ENCODE measurements at regions not wholly inside any gene's neighbourhood (a gene's known extent, or its start where the extent isn't known, plus 50 kb on each side); places are given as distances from the start of the nearest gene placed in this dataset.
A peak's percentile ranks its signal among the peaks of the same experiment; 100 is the strongest.
"Not testable (repeated sequence)": the region's sequence is repeated elsewhere in the genome, so short reads cannot be mapped to it uniquely, and the experiment has no call there.

- Histone ChIP-seq H3K9me3 (no peaks in the 10 kb centered on the region; the same call in 1 of the 2 replicates), H3K27me3 (no peaks in the 10 kb centered on the region), H3K4me3 (no peak overlapping the region), H3K36me3 (no peaks in the 10 kb centered on the region)
- DNase-seq: no peak
These were observed 135.1 kb upstream of the IRX2 start for GRCh38 chr5:2886531-2886930.

GRCh38 chr5:2883771-2884170 lies 132.3 kb upstream of the IRX2 start:
- Histone ChIP-seq H3K36me3 (no peaks in the 10 kb centered on the region), H3K9me3 (peaks cover 20% of the 10 kb centered on the region), H3K4me3 (no peak overlapping the region), H3K27me3 (no peaks in the 10 kb centered on the region)
- DNase-seq: no peak

DNA sequence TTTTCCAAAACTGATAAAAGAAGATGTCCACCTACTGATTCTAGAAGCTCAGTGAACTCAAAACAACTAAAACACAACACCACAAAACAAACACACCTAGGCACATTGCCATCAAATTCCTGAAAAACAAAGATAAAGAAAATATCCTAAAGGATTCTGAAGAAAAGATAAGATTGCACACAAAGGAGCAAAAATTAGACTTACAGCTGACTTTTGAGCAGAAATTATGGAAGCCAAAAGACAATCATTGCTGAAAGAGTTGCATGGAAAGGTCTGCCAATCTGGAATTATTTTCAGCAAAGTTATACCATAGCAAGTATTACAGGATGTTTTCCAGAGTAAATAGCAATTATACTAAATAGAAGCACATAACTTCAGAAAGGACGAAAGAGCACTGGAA lies 128.2 kb upstream of the IRX2 start:
- H3K36me3 ChIP-seq: no peaks in the 10 kb centered on the region
- H3K9me3 ChIP-seq: peaks cover 22% of the 10 kb centered on the region
- no peak overlapping the region for H3K4me3 ChIP-seq
- no peak for DNase-seq
- H3K27me3 ChIP-seq: no peaks in the 10 kb centered on the region

- no peak for DNase-seq
- H3K36me3 ChIP-seq: no peaks in the 10 kb centered on the region
- H3K4me3 ChIP-seq: no peak overlapping the region
- H3K27me3 ChIP-seq: no peaks in the 10 kb centered on the region
- peaks cover 22% of the 10 kb centered on the region for H3K9me3 ChIP-seq
These were observed 126.0 kb upstream of the IRX2 start for GRCh38 chr5:2877522-2877921.

- Histone ChIP-seq H3K36me3 (no peaks in the 10 kb centered on the region), H3K4me3 (no peak overlapping the region), H3K9me3 (peaks cover 22% of the 10 kb centered on the region), H3K27me3 (no peaks in the 10 kb centered on the region)
- DNase-seq: no peak
These were observed 124.7 kb upstream of the IRX2 start for GRCh38 chr5:2876183-2876582.

- Histone ChIP-seq H3K9me3 (peaks cover 5% of the 10 kb centered on the region; the same call in 1 of the 2 replicates), H3K36me3 (no peaks in the 10 kb centered on the region), H3K4me3 (no peak overlapping the region), H3K27me3 (no peaks in the 10 kb centered on the region)
- DNase-seq: no peak
These were observed 122.6 kb upstream of the IRX2 start for GRCh38 chr5:2874099-2874498.

DNA sequence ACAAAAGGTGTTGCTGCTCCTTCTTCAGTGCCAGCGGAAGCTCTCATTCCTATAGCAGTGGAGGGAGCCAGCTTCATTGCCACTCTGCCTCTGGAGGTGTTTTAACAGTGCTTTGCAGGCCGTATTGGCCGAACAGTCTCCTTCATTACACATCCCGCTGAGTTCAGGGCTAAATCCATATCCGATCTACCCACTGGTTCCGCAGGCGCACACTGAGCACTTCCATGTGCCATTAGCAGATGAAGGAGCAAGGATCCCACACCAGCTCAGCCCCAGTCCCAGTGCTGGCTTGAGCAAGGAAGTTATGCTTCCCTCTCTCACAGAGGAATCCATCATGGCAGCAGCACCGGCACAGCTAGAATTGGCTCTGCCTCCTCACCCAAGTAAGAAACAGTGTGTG lies 121.2 kb upstream of the IRX2 start:
- H3K9me3 ChIP-seq: no peaks in the 10 kb centered on the region
- DNase-seq: no peak
- peaks cover 2% of the 10 kb centered on the region for H3K27me3 ChIP-seq
- no peak overlapping the region for H3K4me3 ChIP-seq
- H3K36me3 ChIP-seq: no peaks in the 10 kb centered on the region

DNA sequence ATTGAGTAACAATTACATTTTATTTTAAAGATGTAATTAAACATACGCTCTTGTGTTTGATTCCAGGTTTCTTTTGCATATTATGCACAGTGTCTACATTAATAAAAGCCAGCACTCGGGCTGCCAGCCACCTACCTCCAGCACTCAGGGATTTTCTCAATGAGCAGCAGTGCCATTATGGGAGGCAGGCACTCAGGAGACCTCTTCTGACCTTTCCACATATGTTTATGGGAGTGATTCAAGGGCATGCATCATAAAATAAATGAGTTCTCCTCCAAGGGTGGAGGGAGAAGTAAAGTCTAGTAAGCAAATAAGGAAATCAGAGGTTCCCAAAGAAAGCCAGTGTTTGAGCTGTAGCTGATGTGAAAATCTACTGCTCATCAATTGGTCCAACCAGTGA lies 119.8 kb upstream of the IRX2 start:
- H3K9me3 ChIP-seq: no peaks in the 10 kb centered on the region
- DNase-seq: no peak

GRCh38 chr5:2869471-2869870 lies 118.0 kb upstream of the IRX2 start:
- no peaks in the 10 kb centered on the region for H3K9me3 ChIP-seq
- H3K4me3 ChIP-seq: no peak overlapping the region
- H3K27me3 ChIP-seq: peaks cover 11% of the 10 kb centered on the region
- no peak for DNase-seq
- H3K36me3 ChIP-seq: no peaks in the 10 kb centered on the region

More for the DNA sequence above, 119.8 kb upstream of the IRX2 start:
- peaks cover 7% of the 10 kb centered on the region for H3K27me3 ChIP-seq
- no peaks in the 10 kb centered on the region for H3K36me3 ChIP-seq
- H3K4me3 ChIP-seq: no peak overlapping the region

- H3K27me3 ChIP-seq: peaks cover 11% of the 10 kb centered on the region
- no peak overlapping the region for H3K4me3 ChIP-seq
- H3K9me3 ChIP-seq: no peaks in the 10 kb centered on the region
- H3K36me3 ChIP-seq: no peaks in the 10 kb centered on the region
- no peak for DNase-seq
These were observed 116.0 kb upstream of the IRX2 start for GRCh38 chr5:2867373-2867933.

GRCh38 chr5:2866662-2867372 lies 115.3 kb upstream of the IRX2 start:
- H3K27me3 ChIP-seq: peaks cover 11% of the 10 kb centered on the region

DNA sequence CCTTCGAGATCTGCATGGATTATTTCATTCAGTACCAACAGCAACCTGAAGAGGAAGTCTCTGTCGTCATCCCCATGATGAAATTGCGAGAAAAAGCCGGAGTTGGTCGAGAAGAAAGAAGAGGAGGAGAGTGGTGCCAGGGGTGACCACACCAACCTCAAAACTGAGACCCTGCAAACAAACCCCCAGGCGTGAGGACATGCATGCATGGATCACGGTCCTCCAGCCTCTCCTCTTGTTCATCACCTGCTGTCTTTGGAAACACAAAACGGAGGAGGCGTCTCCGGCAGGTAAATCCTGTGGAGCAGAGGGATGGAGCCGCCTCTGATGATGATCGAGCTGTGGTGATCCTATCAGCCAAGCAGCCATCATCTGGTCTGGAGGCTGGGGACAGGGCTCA lies 114.4 kb upstream of the IRX2 start:
- H3K27me3 ChIP-seq: peaks cover 11% of the 10 kb centered on the region

More at GRCh38 chr5:2866662-2867372, 115.3 kb upstream of the IRX2 start:
- DNase-seq: no peak
- no peaks in the 10 kb centered on the region for H3K36me3 ChIP-seq
- H3K9me3 ChIP-seq: no peaks in the 10 kb centered on the region
- H3K4me3 ChIP-seq: no peak overlapping the region

DNA sequence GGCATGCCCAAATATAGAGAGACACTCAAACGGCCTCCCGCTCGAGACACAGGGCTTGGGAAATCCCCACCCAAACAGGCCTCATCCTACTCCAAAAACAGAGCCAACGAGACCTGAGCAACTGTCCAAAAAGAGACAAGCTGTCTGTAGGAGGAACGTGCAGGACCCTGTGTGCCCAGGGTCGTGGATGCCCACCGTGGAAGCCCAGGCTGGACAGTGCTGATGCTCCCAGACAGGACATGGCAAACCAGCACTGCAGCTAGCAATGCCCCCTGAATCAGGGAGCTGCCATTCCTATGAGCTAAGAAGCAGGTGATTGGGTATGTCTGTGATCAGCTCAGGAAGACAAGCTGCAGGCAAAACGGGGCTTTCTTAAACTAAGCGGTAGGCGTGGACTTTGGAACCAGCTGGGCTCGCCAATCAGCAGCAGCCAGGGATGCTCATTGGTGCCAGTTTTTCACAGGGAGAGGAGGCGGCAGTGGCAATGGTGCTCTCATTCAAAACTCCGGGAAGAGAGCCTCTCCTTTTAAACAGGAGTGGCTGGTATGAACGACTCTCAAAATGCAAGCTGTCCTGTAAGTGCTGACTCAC lies 113.1 kb upstream of the IRX2 start:
- Histone ChIP-seq H3K4me3 (no peak overlapping the region), H3K36me3 (no peaks in the 10 kb centered on the region), H3K9me3 (no peaks in the 10 kb centered on the region), H3K27me3 (peaks cover 11% of the 10 kb centered on the region)
- DNase-seq: no peak

More for the DNA sequence above, 114.4 kb upstream of the IRX2 start:
- Histone ChIP-seq H3K4me3 (no peak overlapping the region), H3K9me3 (no peaks in the 10 kb centered on the region), H3K36me3 (no peaks in the 10 kb centered on the region)
- no peak for DNase-seq

GRCh38 chr5:2863675-2864433 lies 112.4 kb upstream of the IRX2 start:
- Histone ChIP-seq H3K4me3 (no peak overlapping the region), H3K9me3 (no peaks in the 10 kb centered on the region), H3K27me3 (peaks cover 11% of the 10 kb centered on the region), H3K36me3 (no peaks in the 10 kb centered on the region)
- DNase-seq: no peak

DNA sequence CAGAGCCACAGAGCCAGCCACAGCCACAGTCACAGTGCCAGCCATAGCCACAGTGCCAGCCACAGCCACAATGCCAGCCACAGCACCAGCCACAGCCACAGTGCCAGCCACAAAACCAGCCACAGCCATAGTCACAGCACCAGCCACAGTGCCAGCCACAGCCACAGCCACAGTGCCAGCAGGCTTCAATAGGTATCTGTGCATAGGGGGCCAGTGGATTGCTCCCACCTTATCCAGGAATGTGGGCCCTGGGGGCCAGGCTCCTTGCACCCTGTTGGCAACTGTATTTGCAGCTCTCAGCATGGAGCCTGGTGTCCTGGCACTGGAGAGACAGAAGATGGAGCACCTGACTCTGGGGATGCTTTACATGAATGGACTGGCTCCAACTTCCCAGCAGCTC lies 111.7 kb upstream of the IRX2 start:
- no peak for DNase-seq
- H3K36me3 ChIP-seq: no peaks in the 10 kb centered on the region
- no peak overlapping the region for H3K4me3 ChIP-seq
- H3K9me3 ChIP-seq: no peaks in the 10 kb centered on the region
- peaks cover 11% of the 10 kb centered on the region for H3K27me3 ChIP-seq

DNA sequence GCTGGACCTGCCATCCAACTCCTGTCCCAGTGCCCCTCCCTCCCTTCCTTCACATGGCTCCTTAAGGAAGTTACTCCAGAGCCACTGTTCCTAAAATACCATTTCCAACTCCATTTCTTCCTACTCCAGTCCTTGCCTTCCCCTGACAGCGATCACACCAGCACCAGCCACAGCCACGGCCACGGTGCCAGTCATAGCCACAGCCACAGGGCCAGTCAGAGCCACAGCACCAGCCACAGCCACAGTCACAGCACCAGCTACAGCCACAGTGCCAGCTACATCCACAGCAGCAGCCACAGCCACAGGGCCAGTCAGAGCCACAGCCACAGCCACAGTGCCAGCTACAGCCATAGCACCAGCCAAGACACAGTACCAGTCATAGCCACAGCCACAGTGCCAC lies 110.7 kb upstream of the IRX2 start:
- H3K36me3 ChIP-seq, DNase-seq, H3K4me3 ChIP-seq, H3K27me3 ChIP-seq, H3K9me3 ChIP-seq: not testable (repeated sequence)

DNA sequence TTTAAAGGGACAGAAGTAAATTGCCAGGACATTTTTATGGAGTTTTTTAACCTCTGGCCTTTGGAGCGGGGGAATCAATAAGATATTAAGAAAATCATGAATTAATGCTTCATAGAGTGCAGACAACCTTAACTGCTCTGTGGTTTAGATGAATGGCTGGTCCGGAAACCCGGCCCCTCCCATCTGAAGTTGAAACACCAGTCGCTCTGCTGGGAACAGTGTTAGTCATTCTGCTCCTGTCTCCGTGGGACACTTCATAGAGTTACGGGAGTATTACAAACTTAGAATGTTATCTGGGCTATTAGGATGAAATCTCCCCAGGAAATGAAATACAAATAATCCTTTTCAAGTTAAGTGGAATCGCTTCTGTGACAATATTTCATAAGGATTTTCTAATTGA lies 110.1 kb upstream of the IRX2 start:
- Histone ChIP-seq H3K27me3 (peaks cover 5% of the 10 kb centered on the region), H3K36me3 (no peaks in the 10 kb centered on the region), H3K4me3 (no peak overlapping the region), H3K9me3 (no peaks in the 10 kb centered on the region)
- peak; percentile 35 for DNase-seq

Data from MG63 (cell line).